Ovary (tissue), 7 donors: ENCODE measurements at regions not wholly inside any gene's neighbourhood (a gene's known extent, or its start where the extent isn't known, plus 50 kb on each side); places are given as distances from the start of the nearest gene placed in this dataset.

Experiments used
- DNase-seq, 5 donors: peaks; one replicate each; pipeline ENCODE4 v3.0.0-alpha.2; 2019 to 2020
- H3K27ac ChIP-seq, 2 donors: fragments of 200-600 bp; one replicate each; pipeline versions ENCODE4 v1.5.1 to v1.8.0; 2019 to 2022
- H3K27me3 ChIP-seq: fragments of 200-600 bp; one replicate; pipeline ENCODE4 v1.8.0; 2022
- H3K36me3 ChIP-seq: fragments of 200-600 bp; sonication (generic); one replicate; pipeline ENCODE4 v1.5.1; 2019
- H3K4me1 ChIP-seq: one replicate; pipeline ENCODE4 v1.8.1; 2013; ENCODE audit warnings: mild to moderate bottlenecking, moderate library complexity; ENCODE audit not compliant: insufficient read depth
- H3K4me3 ChIP-seq: fragments of 200-600 bp; sonication (generic); one replicate; pipeline ENCODE4 v1.5.1; 2017
- H3K9me3 ChIP-seq, 2 donors: fragments of 200-600 bp in 1 of 2; sonication (generic) in 1 of 2; one replicate each; pipeline versions ENCODE4 v1.5.1 to v1.8.1; 2013 to 2019; ENCODE audit warnings: mild to moderate bottlenecking in 1 of 2, moderate library complexity in 1 of 2
- CTCF ChIP-seq, 3 donors: fragments of 450-650 bp in 2 of 3; fragments of 200-600 bp in 1 of 3; IDR thresholded peaks; one replicate each; pipeline versions ENCODE4 v1.5.1 to v1.8.0; 2016 to 2022; ENCODE audit warnings: antibody characterized with exemption in 3 of 3, mild to moderate bottlenecking in 1 of 3
- EP300 ChIP-seq: sonication (generic); formaldehyde crosslinking; IDR thresholded peaks from one replicate; pipeline ENCODE4 v1.6.1; 2017; ENCODE audit warnings: antibody characterized with exemption
- POLR2A ChIP-seq: fragments of 450-650 bp; IDR thresholded peaks from one replicate; pipeline ENCODE4 v1.6.1; 2017; ENCODE audit warnings: antibody characterized with exemption, mild to moderate bottlenecking, moderate library complexity
- WGBS, 3 donors: extraction: QIAGEN DNeasy Blood & Tissue Kit in 1 of 3; methylation state at CpG; one replicate each; pipeline versions ENCODE4 v1.1.5 to v1.1.7; 2013 to 2017; 5-methylcytosine and 5-hydroxymethylcytosine counted together
- intact Hi-C, 4 donors: fragments of 100-400 bp; cut with DNase I; formaldehyde crosslinking; loops; one replicate each; pipeline versions ENCODE4 v1.11.0 to v1.15.1; 2022 to 2023
- donor health status: DM: no; HTN: no; CAD: no; lungs with moderate emphysema.
- donor health status: DM: no; HTN: no; CAD: no.
- donor health status: Bipolar disorder and iron deficiency.
- donor health status: DM: no; HTN: no; CAD: no.
- donor health status: DM: yes; HTN: yes; CAD: no.

- Histone ChIP-seq H3K27ac (no peak overlapping the region), H3K27me3 (no peaks in the 10 kb centered on the region), H3K36me3 (no peaks in the 10 kb centered on the region), H3K4me1 (no peaks in the 10 kb centered on the region), H3K9me3 (no peaks in the 10 kb centered on the region), H3K4me3 (no peak overlapping the region)
- no peak for DNase-seq
- 86 to 96% (median 93%) methylated on average over 1 of the region's 1 CpG for WGBS, 3 donors
- intact Hi-C loops = no loop called here
- no peak for TF ChIP-seq POLR2A
- TF ChIP-seq EP300 = no peak
- TF ChIP-seq CTCF (IDR thresholded peaks at IDR 0.05) = no peak
Observed at GRCh38 chr1:58156124-58156468, 390.4 kb downstream of the OMA1 start.

- Histone ChIP-seq H3K36me3 (no peaks in the 10 kb centered on the region), H3K9me3 (no peaks in the 10 kb centered on the region), H3K27ac (no peak overlapping the region), H3K27me3 (no peaks in the 10 kb centered on the region), H3K4me3 (no peak overlapping the region), H3K4me1 (no peaks in the 10 kb centered on the region)
- intact Hi-C loops = no loop called here
- DNase-seq = no peak
- no peak for TF ChIP-seq POLR2A
- no peak for TF ChIP-seq EP300
- no peak for TF ChIP-seq CTCF (IDR thresholded peaks at IDR 0.05)
- 69 to 70% (median 69%) methylated on average over 7 of the region's 7 CpGs for WGBS, 3 donors
Observed at GRCh38 chr1:58155418-58156123, 391.0 kb downstream of the OMA1 start.

GRCh38 chr1:58154256-58154655 lies 392.3 kb downstream of the OMA1 start:
- no peaks in the 10 kb centered on the region for H3K9me3 ChIP-seq
- H3K4me1 ChIP-seq = no peaks in the 10 kb centered on the region
- TF ChIP-seq POLR2A (no peak), CTCF (IDR thresholded peaks at IDR 0.05) (no peak), EP300 (no peak)
- intact Hi-C loops = no loop called here
- no peaks in the 10 kb centered on the region for H3K27me3 ChIP-seq
- no peak overlapping the region for H3K27ac ChIP-seq
- no peak overlapping the region for H3K4me3 ChIP-seq
- H3K36me3 ChIP-seq = no peaks in the 10 kb centered on the region
- WGBS, 3 donors = 84 to 87% (median 87%) methylated on average over 2 of the region's 2 CpGs
- no peak for DNase-seq

GRCh38 chr1:58152697-58153096 lies 393.8 kb downstream of the OMA1 start:
- TF ChIP-seq POLR2A (no peak), EP300 (no peak), CTCF (IDR thresholded peaks at IDR 0.05) (no peak)
- Histone ChIP-seq H3K4me3 (no peak overlapping the region), H3K27ac (no peak overlapping the region), H3K27me3 (no peaks in the 10 kb centered on the region), H3K4me1 (no peaks in the 10 kb centered on the region), H3K36me3 (no peaks in the 10 kb centered on the region), H3K9me3 (no peaks in the 10 kb centered on the region)
- WGBS, 3 donors = 85 to 89% (median 87%) methylated on average over 3 of the region's 3 CpGs
- DNase-seq = no peak
- intact Hi-C loops = no loop called here
